ENCODE measurements at regions not wholly inside any gene's neighbourhood (a gene's known extent, or its start where the extent isn't known, plus 50 kb on each side); places are given as distances from the start of the nearest gene placed in this dataset.

GRCh38 chr2:195319548-195320412 is 337.2 kb upstream of the SLC39A10 start:
- DNase-seq (ENCODE audit: low read depth in 4 of 4, low spot score in 1 of 4) = no peak

- DNase-seq (ENCODE audit: low read depth in 4 of 4, low spot score in 1 of 4) = no peak
Measured at GRCh38 chr2:195319112-195319460, 337.9 kb upstream of the SLC39A10 start.

- peak; percentile 9 to 31 (median 22) for DNase-seq (ENCODE audit: low read depth in 4 of 4, low spot score in 1 of 4)
Measured at GRCh38 chr2:195318440-195319111, 338.4 kb upstream of the SLC39A10 start.

- no peak for DNase-seq (ENCODE audit: low read depth in 4 of 4, low spot score in 1 of 4)
Measured at GRCh38 chr2:195317550-195317949, 339.5 kb upstream of the SLC39A10 start.

GRCh38 chr2:195316486-195316885 is 340.5 kb upstream of the SLC39A10 start:
- DNase-seq (ENCODE audit: low read depth in 4 of 4, low spot score in 1 of 4) = no peak

- DNase-seq (ENCODE audit: low read depth in 4 of 4, low spot score in 1 of 4) = no peak
Measured at GRCh38 chr2:195313962-195314361, 343.1 kb upstream of the SLC39A10 start.

GRCh38 chr2:195312662-195313061 is 344.4 kb upstream of the SLC39A10 start:
- no peak for DNase-seq (ENCODE audit: low read depth in 4 of 4, low spot score in 1 of 4)

GRCh38 chr2:195308163-195308562 is 348.9 kb upstream of the SLC39A10 start:
- no peak for DNase-seq (ENCODE audit: low read depth in 4 of 4, low spot score in 1 of 4)

GRCh38 chr2:195307751-195308150 is 349.3 kb upstream of the SLC39A10 start:
- DNase-seq (ENCODE audit: low read depth in 4 of 4, low spot score in 1 of 4) = no peak

GRCh38 chr2:195304310-195304709 is 352.7 kb upstream of the SLC39A10 start:
- no peak for DNase-seq (ENCODE audit: low read depth in 4 of 4, low spot score in 1 of 4)

GRCh38 chr2:195300631-195301030 is 356.4 kb upstream of the SLC39A10 start:
- DNase-seq (ENCODE audit: low read depth in 4 of 4, low spot score in 1 of 4) = no peak

- DNase-seq (ENCODE audit: low read depth in 4 of 4, low spot score in 1 of 4) = no peak
Measured at GRCh38 chr2:195299600-195299999, 357.4 kb upstream of the SLC39A10 start.

GRCh38 chr2:195296490-195296889 is 360.5 kb upstream of the SLC39A10 start:
- DNase-seq (ENCODE audit: low read depth in 4 of 4, low spot score in 1 of 4) = no peak

GRCh38 chr2:195289081-195289480 is 367.9 kb upstream of the SLC39A10 start:
- DNase-seq (ENCODE audit: low read depth in 4 of 4, low spot score in 1 of 4) = no peak

GRCh38 chr2:195279840-195280427 is 377.1 kb upstream of the SLC39A10 start:
- DNase-seq (ENCODE audit: low read depth in 4 of 4, low spot score in 1 of 4) = no peak

GRCh38 chr2:195270466-195271039 is 386.5 kb upstream of the SLC39A10 start:
- DNase-seq (ENCODE audit: low read depth in 4 of 4, low spot score in 1 of 4) = no peak

GRCh38 chr2:195269220-195269619 is 387.8 kb upstream of the SLC39A10 start:
- DNase-seq (ENCODE audit: low read depth in 4 of 4, low spot score in 1 of 4) = no peak

- DNase-seq (ENCODE audit: low read depth in 4 of 4, low spot score in 1 of 4) = no peak
Measured at GRCh38 chr2:195257979-195258378, 399.0 kb upstream of the SLC39A10 start.

- DNase-seq (ENCODE audit: low read depth in 4 of 4, low spot score in 1 of 4) = no peak
Measured at GRCh38 chr2:195252018-195252417, 405.0 kb upstream of the SLC39A10 start.

- no peak for DNase-seq (ENCODE audit: low read depth in 4 of 4, low spot score in 1 of 4)
Measured at GRCh38 chr2:195251214-195251613, 405.8 kb upstream of the SLC39A10 start.

GRCh38 chr2:195238826-195239225 is 418.2 kb upstream of the SLC39A10 start:
- DNase-seq (ENCODE audit: low read depth in 4 of 4, low spot score in 1 of 4) = no peak

GRCh38 chr2:195238379-195238778 is 418.6 kb upstream of the SLC39A10 start:
- no peak for DNase-seq (ENCODE audit: low read depth in 4 of 4, low spot score in 1 of 4)
